SH-SY5Y (cell line): ENCODE measurements at regions not wholly inside any gene's neighbourhood (a gene's known extent, or its start where the extent isn't known, plus 50 kb on each side); places are given as distances from the start of the nearest gene placed in this dataset.

Source experiments
- GATA2 ChIP-seq: IDR thresholded peaks from 2 replicates; pipeline ENCODE4 v1.6.1; 2011; ENCODE audit warnings: mild to moderate bottlenecking, low read depth, low read length
- GATA3 ChIP-seq: IDR thresholded peaks from 2 replicates; pipeline ENCODE4 v1.6.1; 2011; ENCODE audit warnings: low read depth, mild to moderate bottlenecking, low read length, moderate library complexity

DNA sequence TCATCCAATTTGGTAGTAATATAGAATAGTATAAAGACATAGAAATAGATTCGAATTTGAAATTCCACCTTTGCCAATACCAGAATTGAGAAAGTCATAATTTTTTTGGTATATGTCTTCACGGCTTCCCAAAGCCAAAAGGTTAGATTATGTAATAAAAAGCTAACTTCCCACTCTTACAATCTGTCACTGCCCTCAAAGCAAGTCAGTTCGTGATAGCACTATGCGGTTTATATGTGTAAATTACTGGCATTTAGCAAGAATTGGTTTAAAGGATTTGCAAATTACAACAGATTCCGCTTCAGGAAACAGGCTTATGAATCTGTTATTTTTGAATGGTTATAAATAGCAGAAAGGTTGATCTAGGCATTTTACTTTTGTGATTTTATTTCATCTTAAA lies 679.4 kb upstream of the ADGRL2 start:
- TF ChIP-seq GATA2 (no peak), GATA3 (no peak)
